NCI-H2196 treated with DMSO at 0.1 percent for 48 hours (cell line): ENCODE measurements at regions not wholly inside any gene's neighbourhood (a gene's known extent, or its start where the extent isn't known, plus 50 kb on each side); places are given as distances from the start of the nearest gene placed in this dataset.

Experiments used
- DNase-seq: peaks from one replicate; lab custom pipeline; 2025; ENCODE audit not compliant: unreplicated experiment; lab: John Stamatoyannopoulos, UW

GRCh38 chr5:2027790-2028189 lies 145.1 kb upstream of the IRX4 start:
- DNase-seq, result no peak

- DNase-seq, result no peak
These were observed 142.4 kb upstream of the IRX4 start for GRCh38 chr5:2024986-2025721.

GRCh38 chr5:2023196-2023595 lies 140.5 kb upstream of the IRX4 start:
- DNase-seq, result no peak

GRCh38 chr5:2022436-2022835 lies 139.7 kb upstream of the IRX4 start:
- DNase-seq, result no peak

GRCh38 chr5:2021484-2022176 lies 138.9 kb upstream of the IRX4 start:
- no peak for DNase-seq

GRCh38 chr5:2020730-2021129 lies 138.0 kb upstream of the IRX4 start:
- no peak for DNase-seq

- DNase-seq, result no peak
These were observed 137.0 kb upstream of the IRX4 start for GRCh38 chr5:2019716-2020115.

- no peak for DNase-seq
These were observed 135.6 kb upstream of the IRX4 start for GRCh38 chr5:2018390-2018724.

- no peak for DNase-seq
These were observed 135.0 kb upstream of the IRX4 start for GRCh38 chr5:2017540-2018389.

- no peak for DNase-seq
These were observed 133.2 kb upstream of the IRX4 start for GRCh38 chr5:2015961-2016360.

GRCh38 chr5:2015124-2015848 lies 132.6 kb upstream of the IRX4 start:
- DNase-seq, result no peak

- no peak for DNase-seq
These were observed 131.4 kb upstream of the IRX4 start for GRCh38 chr5:2014058-2014610.

- no peak for DNase-seq
These were observed 130.8 kb upstream of the IRX4 start for GRCh38 chr5:2013301-2014057.

- no peak for DNase-seq
These were observed 130.2 kb upstream of the IRX4 start for GRCh38 chr5:2012885-2013284.

- no peak for DNase-seq
These were observed 129.0 kb upstream of the IRX4 start for GRCh38 chr5:2011481-2012411.

- DNase-seq, result no peak
These were observed 128.2 kb upstream of the IRX4 start for GRCh38 chr5:2010940-2011339.

- DNase-seq, result no peak
These were observed 127.5 kb upstream of the IRX4 start for GRCh38 chr5:2009986-2010914.
